Sciatic nerve (tissue), 2 donors: ENCODE measurements at regions not wholly inside any gene's neighbourhood (a gene's known extent, or its start where the extent isn't known, plus 50 kb on each side); places are given as distances from the start of the nearest gene placed in this dataset.

Experiments used
- ATAC-seq: fragments of 200-7000 bp; cut with Tn5 transposase; one replicate; pipeline ENCODE4 v1.9.1; 2020; ENCODE audit warnings: mild to moderate bottlenecking, moderate library complexity
- DNase-seq: peaks from one replicate; pipeline ENCODE4 v3.0.0-alpha.2; 2020; ENCODE audit warnings: low spot score
- intact Hi-C: fragments of 100-400 bp; cut with DNase I; formaldehyde crosslinking; loops from one replicate; pipeline ENCODE4 v1.14.2; 2022
- donor health status: DM: no; HTN: no; CAD: no.
- donor health status: DM: no; HTN: no; CAD: no.

DNA sequence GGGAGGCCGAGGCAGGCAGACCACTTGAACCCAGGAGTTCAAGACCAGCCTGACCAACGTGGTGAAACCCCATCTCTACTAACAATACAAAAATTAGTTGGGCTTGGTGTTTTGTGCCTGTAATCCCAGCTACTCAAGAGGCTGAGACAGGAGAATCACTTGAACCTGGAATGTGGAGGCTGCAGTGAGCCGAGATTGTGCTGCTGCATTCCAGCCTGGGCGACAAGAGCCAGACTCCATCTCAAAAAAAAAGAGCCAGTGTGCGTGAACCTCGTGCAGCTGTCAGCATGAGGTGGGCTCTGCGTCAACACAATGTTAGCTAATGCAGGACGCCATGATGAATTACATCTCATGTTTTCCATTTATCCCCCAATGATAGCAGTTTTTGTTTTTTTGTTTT is 110.7 kb upstream of the SLC45A1 start:
- ATAC-seq (no peak), DNase-seq (no peak)
- intact Hi-C loops: no loop called here

DNA sequence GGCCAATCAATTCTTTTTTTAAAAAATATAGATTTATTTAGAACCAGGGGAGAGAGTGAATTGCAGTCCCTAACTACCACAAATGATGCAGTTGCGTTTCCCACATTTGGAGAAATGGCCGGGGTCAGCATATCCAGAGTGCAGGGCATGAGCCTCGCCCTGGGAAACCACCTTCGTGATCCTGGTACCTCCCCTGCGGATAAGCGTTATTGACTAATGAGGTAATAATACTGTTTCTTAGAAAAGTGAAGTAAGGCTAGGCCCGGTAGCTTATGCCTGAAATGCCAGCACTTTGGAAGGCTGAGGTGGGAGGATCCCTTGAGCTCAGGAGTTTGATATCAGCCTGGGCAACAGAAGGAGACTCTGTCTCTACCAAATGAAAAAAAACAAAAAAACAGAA is 111.5 kb upstream of the SLC45A1 start:
- DNase-seq: no peak
- intact Hi-C loops: no loop called here
- no peak for ATAC-seq

DNA sequence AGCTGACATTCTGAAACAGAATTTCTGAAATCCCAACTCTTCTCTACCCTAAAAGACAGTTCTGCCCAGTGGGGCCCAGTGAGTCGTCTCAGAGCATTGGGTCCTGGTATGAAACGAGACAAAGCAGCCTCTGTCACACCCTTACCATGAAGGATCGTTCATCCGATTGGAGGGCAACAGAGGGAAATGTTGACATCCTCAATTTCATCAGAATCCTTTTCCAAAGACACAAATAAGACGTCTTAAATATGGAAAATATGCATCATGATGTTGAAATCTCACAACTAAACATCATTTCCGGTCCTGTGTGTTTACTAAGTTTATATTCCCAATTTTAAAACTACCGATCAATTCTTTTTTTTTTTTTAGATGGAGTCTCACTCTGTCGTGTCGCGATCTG is 112.1 kb upstream of the SLC45A1 start:
- ATAC-seq: no peak
- intact Hi-C loops: no loop called here
- DNase-seq: no peak

DNA sequence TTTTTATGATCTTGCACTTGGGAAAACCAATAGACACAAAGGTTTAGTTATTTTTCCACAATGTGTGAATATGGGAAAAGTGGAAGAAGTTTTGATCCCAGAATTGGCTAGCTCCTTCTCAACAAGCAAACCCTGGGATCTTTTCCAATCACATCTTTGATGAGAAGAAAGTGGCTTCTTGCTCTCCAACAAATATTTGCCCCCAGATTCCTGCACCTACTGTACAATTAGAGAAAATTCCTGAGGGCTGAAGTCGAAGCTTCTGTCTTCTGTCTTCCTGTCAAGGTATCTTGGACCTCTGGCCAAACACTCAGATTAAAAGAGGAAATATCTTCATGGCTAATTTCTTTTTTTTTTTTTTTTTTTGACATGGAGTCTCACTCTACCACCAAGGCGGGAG is 113.1 kb upstream of the SLC45A1 start:
- ATAC-seq (no peak), DNase-seq (no peak)
- intact Hi-C loops: no loop called here

DNA sequence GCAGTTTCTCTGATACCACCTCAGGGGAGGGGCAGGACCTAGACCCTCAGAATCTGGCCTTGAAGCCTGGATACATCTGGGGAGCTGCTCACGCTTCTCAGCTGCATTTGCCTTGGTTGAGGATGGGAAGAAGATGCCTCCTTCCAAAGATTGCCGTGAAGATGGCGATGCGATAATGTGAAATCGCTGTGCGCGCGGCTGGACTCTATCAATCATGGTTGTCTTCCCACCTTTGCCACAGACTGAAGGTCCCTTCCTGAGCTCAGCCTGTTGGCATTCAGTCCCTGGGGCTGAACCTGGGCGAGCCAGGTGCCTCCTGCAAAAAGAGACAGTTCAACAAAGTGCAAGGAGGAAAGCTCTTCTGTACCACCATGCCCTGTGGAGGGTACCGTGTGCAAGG is 114.4 kb upstream of the SLC45A1 start:
- DNase-seq (no peak), ATAC-seq (no peak)
- intact Hi-C loops: no loop called here

DNA sequence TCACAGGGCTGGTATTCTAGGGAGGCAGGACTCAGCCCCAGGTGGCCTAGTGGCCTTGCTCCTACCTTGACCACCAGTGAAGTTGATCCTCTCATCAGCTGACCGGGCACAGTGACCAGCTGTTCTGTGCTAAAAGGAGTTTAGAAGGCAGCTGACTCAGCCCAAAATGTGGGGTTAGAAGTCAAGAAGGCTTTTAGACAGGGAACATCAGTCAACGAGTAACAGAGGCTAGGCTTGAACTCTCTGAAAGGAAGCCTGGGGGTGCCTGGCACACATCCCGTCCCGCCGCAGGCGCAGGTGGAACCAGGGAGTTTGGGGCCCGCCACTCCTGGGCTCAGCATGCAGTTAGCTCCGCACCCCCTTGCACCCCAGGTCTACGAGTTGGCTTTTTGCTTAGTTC is 114.9 kb upstream of the SLC45A1 start:
- DNase-seq: no peak
- no peak for ATAC-seq
- intact Hi-C loops: no loop called here

DNA sequence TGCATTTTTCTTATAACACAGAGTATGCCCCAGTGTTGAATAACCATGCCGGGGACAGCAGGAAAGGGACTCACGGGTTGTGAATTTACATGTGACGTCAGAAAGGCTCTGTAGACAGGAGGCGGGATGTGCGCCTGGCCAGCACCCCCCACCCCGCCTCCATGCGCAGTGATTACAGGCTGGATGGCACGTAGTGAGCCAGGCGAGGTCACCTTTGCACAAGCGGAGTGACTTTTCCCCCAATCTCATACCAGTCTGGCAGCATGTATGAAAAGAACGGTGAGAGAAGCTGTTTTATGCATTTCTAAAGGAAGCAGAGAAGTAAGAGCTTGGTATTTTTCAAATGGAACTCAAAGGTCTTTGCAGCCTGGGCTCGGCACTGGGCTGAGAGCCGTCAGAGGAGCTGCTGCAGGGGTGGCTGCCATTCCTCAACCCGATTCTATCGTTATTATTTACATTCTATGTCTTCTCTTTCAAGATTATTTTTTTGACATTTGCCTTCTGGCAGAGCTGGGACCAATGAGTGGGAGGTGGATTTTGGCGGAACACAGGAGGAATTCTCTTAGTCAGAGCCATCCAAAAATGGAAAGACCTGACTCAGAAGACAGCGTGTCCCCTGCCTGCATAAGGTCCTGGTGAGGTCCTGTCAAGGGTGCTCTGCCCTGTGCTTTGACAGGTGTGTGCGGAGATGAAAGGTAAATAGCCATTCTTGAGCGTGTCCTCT is 115.6 kb upstream of the SLC45A1 start:
- ATAC-seq (peak; percentile 87), DNase-seq (no peak)
- intact Hi-C loops: no loop called here

DNA sequence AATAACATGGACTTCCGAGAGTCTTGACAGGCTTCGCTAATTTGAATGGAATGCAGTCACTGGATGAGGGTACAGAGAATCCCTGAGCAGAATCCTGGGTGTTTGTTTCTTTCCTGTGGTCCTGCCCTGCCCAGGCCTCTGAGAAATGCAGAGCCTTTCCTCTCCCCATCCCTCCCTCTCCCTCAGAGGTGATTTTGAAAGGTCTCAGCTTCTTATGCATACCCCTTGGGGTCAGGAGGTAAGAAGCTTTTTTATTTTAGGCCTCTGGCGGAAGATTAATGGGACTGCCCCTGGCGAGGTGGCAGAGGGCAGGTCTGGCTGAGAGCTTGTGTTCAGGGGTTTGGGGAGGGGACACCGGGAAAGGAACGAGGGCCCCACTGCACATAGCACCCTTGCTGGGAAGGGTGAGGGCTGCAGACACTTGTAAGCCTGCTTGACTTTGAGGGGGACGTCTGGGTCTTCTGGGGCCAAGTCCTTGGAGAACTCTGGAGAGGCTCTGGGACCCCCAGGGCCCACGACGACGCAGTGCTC is 116.5 kb upstream of the SLC45A1 start:
- no peak for ATAC-seq
- intact Hi-C loops: no loop called here
- no peak for DNase-seq

DNA sequence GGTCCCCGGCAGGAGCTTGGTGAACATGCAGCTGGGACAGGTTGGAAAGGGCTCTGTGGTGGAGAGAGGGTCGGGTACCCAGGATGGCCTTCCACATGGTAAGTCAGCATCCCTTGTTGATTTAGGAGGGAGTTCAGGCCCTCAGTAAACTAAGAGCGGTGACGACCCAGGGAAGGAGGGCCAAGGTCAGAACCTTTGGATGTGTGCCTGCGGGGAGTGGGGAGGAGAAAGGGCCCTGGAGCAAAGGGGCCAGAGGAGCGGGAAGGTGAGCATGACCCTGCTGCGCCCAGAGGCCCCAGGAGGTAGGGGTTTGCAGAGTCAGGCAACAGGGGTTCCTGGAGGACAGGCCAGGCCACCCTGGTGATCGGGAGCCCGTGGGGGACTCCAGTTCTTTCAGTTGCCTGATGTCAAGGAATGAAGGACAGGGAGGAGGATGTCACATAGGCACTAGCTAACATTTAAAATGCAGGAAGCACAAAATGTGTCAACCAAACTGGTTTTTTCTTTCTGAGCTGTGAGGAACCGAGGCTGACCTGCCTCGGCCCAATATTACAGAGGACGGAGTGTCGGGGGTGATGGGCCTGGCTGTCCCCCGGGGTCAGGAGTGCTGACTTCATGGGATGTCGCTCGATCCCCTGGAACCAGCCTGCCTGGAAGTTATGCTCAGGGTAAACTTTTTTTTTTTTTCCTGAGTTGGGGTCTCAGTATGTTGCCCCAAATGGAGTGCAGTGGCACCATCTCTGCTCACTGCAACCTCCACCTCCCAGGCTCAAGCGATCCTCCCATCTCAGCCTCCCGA is 117.4 kb upstream of the SLC45A1 start:
- ATAC-seq: no peak
- intact Hi-C loops: no loop called here
- DNase-seq: no peak

DNA sequence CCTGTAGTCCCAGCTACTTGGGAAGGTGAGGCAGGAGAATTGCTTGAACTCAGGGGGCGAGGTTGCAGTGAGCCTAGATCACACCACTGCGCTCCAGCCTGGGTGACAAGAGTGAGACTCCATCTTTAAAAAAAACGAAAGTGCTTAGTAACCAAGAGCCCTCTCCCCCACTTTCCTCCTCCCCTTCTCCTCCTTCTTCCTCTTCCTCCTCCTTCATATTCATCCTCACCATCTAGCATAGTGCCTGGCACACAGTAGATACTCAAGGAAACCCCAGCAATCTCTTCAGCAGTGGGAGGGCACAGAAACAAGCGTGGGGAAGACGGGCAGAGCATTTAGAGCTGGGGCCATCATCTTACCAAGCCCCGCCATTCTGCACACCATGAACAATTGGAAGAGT is 119.4 kb upstream of the SLC45A1 start:
- no peak for ATAC-seq
- no peak for DNase-seq
- intact Hi-C loops: no loop called here

DNA sequence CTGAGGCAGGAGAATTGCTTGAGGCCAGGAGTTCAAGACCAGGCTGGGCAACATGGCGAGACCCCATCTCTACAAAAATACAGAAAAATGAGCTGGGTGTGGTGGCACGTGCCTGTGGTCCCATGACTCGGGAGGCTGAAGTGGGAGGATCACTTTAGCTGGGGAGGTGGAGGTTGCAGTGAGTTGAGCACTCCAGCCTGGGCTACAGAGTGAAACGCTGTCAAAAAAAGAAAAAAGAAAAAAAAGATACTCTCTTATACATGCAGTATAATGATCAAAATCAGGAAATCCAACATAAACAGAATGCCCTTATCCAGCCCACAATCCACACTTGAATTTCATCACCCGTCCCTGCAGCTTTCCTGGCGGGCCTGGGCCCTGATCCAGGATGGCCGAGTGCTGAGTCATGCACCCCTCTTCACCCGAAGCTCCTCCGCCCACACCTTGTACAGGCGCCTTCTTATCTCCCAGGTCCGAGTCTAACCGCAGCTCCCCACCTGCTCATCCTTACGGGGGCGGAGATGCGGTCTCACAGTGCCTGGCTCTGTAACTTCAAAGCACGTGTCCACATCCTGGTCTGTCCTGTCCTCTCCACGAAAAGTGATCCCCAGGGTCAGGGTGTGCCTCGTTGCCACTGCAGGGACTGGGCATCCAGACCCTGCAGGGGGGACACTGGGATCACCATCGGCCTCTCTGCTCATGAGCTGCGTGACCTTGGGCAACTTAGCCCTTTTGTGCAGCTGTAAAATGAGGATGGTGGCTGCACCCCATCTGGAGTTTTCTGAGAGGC is 120.2 kb upstream of the SLC45A1 start:
- peak; percentile 71 for ATAC-seq
- peak; percentile 71 for DNase-seq
- intact Hi-C loops: no loop called here

DNA sequence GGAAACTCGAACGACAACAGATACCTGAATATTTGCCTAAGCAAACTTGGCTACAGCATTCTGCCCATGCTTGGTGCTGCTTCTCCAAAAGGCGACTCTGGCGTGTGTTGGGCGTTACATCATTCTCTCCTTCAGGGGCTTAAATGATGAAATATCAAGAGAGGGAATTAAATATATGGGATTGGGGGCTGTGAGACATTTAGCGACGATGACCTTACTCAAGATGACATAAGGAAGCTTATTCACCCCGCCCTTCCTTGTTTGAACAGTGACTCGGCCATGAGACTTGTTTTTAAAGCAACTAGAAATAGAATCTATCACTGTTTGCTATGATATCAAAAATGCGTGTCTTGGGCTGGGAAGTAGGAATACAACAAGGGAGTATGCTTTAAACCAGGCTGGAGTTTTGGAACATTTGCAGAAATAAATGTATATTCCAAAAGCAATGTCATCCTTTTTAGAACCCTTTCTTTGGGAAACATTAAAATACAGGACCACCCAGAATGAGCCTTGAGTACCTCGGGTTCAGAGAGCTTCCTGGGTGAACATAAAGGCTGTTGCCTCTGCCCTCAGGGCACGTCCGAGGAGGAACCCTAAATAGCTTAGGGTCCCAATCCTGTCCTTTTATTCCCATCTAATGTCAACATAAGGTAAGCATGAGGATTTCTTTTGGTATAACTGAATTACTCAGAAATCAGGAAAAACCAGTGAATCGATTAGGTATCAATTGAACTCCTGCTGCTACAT is 123.3 kb upstream of the SLC45A1 start:
- DNase-seq: no peak
- no peak for ATAC-seq
- intact Hi-C loops: no loop called here

DNA sequence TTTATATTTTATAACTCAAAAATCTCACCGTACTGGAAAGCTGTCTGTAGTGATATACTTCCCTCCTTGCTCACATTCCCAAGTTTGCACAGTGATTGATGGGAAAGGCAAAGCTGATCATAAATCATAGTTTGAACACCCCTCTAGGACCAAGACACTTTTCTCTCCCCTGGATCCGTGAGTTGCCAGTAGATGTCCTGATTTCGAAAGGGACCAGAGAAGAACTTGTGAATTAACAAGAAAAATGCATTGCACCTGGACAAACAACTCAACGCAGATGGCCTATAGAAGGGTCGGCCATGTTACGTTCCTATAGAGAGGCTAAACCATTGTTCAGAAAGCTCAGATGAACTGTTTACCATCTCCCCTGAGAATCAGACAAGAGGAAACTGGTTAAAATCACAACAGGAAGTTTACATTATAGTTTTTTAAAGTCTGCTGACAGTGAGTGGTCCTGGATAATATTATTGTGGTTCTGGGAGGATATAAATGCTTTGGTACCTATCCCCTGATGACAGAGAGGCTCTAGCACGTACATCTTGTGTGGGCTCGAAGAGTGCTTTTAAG is 124.0 kb upstream of the SLC45A1 start:
- intact Hi-C loops: no loop called here
- ATAC-seq: no peak

DNA sequence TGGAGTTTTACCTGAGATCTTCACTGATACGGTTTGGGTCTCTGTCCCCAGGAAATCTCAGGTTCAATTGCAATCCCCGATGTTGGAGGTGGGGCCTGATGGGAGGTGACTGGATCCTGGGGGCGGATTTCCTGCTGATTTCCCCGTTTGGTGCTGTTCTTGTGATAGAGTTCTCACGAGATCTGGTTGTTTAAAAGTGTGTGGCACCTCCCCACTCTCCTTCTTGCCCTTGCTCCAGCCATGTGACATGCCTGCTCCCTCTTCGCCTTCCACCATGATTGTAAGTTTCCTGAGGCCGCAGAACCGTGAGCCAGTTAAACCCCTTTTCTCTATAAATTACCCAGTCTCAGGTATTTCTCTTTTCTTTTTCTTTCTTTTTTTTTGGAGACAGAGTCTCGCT is 126.4 kb upstream of the SLC45A1 start:
- DNase-seq (no peak), ATAC-seq (no peak)
- intact Hi-C loops: no loop called here

More for the DNA sequence above, 124.0 kb upstream of the SLC45A1 start:
- no peak for DNase-seq

DNA sequence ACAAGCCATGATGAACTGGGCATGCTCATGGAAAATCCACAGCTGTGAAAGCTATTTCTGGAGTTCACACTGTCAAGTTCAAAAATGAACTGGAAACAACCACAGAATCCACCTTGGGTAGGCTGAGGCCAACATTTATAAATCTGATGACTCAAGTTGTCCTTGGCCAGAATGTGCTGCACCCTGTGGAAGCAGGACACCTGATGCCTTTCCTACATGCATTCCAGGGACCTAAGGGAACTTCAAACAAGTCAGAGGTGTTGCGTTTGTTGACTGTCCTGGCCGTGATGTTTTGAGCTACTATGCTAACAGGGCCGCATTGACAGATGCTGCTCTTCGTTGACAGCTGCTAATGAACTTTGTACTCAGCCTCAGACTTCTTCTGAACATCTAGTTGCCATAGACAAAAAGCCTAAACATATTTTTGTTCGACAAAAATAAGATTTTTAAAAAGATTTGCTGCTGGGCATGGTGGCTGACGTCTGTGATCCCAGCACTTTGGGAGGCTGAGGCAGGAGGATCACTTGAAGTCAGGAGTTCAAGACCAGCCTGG is 127.9 kb upstream of the SLC45A1 start:
- intact Hi-C loops: no loop called here
- no peak for DNase-seq

DNA sequence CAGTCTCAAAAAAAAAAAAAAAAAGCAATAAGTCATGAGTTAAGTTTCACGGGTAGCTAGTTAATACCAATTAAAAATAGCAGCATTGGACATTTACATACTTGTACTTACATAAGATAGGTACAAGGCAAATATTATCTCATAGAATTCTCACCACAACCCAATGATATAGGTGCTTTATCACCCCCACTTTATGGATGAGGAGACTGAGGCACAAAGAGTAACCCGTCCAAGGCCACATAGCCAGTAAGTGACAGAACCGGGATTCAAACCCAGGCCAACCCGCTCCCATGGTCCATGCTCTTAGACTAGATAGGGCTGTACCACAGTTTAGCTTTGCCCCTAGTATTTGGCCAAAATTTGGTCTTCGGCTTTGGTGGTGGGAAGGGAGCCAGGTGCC is 132.5 kb upstream of the SLC45A1 start:
- ATAC-seq (no peak), DNase-seq (no peak)
- intact Hi-C loops: no loop called here

More for the DNA sequence above, 127.9 kb upstream of the SLC45A1 start:
- peak; percentile 38 for ATAC-seq

DNA sequence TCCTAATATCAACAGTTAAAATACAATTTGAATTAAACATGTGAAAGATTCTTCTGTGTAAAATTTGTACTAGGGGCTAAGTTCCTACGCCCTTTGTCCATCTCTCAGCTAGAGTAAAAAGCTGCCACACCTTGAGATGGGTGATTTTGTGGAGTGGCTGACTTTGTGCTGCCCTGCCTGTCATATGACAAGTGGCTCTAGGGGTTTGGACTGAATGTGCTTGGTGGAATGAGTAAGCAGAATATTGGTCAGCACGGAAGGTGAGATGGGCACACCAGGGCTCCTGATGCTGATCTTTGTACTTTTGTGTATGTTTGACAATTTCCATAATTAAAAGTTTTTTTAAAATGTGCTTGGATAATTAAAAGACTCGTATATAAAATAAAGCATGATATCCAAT is 133.6 kb upstream of the SLC45A1 start:
- DNase-seq: no peak
- intact Hi-C loops: no loop called here
- no peak for ATAC-seq

DNA sequence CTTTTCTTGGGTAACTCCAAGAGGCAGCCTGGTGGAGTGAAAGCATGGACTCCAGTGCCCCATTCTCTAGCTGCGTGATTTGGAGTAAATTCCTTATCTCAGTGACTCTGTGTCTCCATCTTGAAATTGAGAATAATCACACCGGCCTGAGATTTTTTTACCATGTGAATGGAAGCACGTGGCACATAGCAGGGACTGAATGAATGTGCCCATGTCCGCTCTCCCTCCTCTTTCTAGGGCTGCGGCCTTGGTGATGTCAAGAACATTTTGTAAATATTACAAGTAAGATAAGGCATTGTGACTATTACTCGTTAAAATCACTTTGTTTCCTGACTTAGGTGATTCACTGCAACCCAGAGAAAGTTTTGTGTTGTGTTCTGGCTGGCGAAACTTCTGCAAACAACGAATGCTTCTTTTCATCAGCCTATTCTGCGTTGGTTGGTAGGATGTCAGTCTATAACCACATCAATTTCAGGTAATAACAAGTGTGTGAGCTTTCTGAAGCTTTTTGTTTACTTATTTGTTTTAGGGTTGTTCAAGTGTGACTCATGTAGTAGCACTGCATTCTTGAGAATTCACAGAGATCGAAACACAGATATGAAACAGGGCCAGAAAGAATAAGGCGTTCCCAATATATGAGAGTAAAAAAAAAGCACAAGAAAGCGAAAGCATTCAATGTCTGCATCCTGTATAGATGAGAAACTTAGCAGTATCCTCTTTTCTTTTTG is 135.7 kb upstream of the SLC45A1 start:
- DNase-seq (no peak), ATAC-seq (no peak)
- intact Hi-C loops: no loop called here
